Right renal pelvis (tissue), 4 donors: ENCODE measurements at regions not wholly inside any gene's neighbourhood (a gene's known extent, or its start where the extent isn't known, plus 50 kb on each side); places are given as distances from the start of the nearest gene placed in this dataset.
"Not testable (repeated sequence)": the region's sequence is repeated elsewhere in the genome, so short reads cannot be mapped to it uniquely, and the experiment has no call there.

Experiments
- DNase-seq, 4 donors: peaks; one replicate each; pipeline ENCODE4 v3.0.0-alpha.2; 2013; ENCODE audit warnings: low read depth in 4 of 4, low spot score in 3 of 4, missing footprints in 1 of 4

GRCh38 chr16:51870296-51870854 is 676.6 kb downstream of the TOX3 start:
- no peak for DNase-seq

- DNase-seq, result no peak
These were observed 677.8 kb downstream of the TOX3 start for GRCh38 chr16:51869176-51869575.

- DNase-seq, result no peak
These were observed 678.3 kb downstream of the TOX3 start for GRCh38 chr16:51868631-51869030.

DNA sequence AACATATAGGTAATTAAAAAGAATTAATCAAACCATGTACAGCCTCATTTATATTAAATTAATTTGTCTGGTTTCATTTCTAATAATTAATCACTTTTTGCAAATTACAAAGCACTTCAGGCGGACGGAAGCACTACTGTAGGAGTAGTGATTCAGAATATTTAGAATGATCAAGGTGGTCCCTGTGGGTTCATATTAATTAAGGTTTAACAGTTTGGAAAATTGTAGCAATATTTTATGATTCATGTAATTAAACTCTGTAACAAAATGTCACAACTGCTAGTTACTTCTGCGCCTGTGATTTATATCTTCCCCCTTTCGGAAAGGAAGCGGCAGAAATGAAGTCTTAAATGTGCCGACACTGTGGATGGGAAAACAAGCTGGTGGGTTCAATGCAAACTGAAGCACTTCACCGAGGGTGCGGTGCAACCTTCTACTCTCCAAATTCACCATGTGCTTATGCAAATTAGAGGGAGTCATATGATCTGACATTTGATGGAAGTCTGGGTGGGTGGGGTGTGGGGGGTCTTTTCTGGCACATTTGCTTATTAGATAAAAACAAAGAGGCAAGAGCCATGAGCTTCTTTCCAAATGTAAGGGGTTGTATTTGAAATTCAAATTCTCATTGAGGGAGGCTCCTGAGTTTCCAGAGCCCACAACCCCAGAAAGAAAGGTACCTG is 679.4 kb downstream of the TOX3 start:
- no peak for DNase-seq

GRCh38 chr16:51864575-51864974 is 682.4 kb downstream of the TOX3 start:
- DNase-seq, result no peak

GRCh38 chr16:51854401-51854951 is 692.5 kb downstream of the TOX3 start:
- no peak for DNase-seq

DNA sequence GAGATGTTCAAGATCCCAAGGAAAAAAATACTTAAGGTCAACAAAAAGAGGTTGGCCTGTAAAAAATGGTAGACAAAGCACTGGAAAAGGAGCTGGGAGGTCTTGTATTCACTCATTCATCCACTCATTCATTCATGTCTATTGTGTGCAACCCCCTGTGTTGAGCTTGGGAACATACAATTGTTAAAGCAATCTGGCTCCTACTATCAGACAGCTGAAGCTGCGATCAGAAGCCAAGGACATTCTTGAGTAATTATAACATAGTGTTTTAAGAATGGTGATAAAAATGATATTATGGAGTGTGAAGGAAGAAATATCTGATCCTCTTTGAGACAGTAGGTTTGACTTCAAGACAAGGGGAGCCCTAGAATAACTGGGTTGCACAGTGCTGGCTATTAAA is 693.4 kb downstream of the TOX3 start:
- no peak for DNase-seq

DNA sequence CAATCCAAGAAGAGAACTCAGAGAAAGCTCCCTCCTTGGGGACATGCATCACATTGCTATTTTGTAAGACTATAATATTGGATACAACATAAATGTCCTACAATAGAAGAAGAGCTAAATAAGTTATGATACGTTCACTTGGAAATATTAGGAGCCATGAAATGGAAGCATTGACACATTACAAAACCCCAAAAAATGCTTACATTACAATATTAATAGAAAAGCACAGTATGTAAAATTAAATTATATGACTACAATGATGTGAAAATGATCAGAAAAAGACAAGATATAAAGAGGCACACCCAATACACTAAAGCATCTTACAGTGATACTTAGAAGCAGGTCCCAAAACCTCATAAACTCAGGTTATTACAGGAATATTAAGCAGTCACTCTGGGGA is 694.1 kb downstream of the TOX3 start:
- DNase-seq, result no peak

DNA sequence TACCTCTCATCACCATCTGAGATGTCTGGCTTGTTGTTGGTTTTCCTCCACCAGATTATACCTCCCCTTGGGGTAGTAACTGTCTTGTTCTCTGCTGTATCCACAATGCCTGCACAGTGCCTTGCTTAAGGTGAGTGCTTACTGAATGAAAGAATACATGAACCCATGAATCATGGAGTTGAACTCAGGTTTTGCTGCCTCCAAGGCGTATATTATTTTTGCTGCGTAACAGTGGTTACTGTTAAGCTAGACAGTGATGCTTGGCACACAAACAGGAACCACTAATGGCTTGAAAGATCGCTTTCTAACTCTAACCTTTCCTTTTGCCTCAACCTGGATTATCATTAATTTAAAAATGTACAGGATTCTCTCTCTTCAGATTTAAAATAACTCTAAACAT is 695.8 kb downstream of the TOX3 start:
- no peak for DNase-seq

DNA sequence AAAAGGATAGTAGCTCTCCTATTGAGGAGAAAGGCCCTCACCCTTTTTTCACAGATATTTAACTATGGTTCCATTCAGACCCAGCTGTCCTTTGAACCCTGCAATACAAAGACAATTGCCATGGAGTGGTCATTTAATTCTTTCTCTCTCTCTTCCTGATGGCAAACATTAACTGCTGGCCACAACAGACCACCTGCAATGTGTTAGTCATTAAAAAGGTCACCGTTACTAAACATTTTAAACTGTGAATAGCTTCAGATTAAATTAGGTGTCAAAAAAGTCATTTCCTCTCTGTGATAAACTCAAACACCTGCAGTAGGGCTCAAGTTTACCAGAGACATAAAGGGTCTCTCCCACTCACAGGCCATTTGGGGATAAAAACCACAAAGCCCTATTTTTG is 697.2 kb downstream of the TOX3 start:
- no peak for DNase-seq

- DNase-seq, result peak; percentile 37 to 86 (median 72)
These were observed 694.7 kb upstream of the SALL1 start for GRCh38 chr16:51845586-51846305.

GRCh38 chr16:51839727-51840462 is 688.8 kb upstream of the SALL1 start:
- no peak for DNase-seq

DNA sequence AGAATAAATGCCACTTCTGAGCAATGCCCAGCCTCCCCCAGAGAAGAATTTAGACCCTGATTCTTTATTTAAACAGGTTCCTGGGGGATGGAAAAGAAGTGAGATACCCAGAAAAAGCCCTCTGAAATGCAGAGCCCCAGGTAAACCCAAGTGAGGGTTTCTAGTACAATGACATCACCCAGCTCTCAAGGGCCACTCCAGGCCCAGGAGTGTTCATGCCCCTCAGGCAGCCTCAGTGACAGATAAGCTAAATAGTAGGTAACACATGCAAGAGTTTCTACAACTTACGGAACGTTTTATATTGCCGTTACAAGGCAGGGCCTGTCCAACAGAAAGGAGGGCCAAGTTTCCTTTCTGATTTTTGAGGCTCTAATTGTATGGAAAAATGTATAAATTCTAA is 683.7 kb upstream of the SALL1 start:
- no peak for DNase-seq

DNA sequence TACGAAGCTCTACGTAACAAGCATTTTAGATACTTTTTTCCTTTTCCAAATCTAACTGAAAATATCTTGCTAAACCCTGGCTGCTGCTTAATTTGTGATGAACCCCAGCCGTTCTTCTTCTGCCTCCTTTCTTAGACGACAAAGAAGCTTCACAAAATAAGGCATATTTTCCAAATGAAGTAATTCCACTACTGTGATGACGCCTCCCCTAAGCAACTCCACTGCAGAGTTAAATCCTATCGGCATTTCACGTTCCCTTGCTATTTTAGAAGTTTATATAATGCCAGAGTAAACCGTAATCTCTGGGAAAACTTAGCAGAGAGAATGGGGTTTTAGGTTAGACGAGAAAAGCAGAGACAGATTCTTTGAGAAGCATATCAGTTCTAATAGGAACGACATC is 683.1 kb upstream of the SALL1 start:
- DNase-seq, result no peak

- no peak for DNase-seq
These were observed 680.7 kb upstream of the SALL1 start for GRCh38 chr16:51831595-51832367.

- DNase-seq, result not testable (repeated sequence)
These were observed 680.0 kb upstream of the SALL1 start for GRCh38 chr16:51831034-51831433.

DNA sequence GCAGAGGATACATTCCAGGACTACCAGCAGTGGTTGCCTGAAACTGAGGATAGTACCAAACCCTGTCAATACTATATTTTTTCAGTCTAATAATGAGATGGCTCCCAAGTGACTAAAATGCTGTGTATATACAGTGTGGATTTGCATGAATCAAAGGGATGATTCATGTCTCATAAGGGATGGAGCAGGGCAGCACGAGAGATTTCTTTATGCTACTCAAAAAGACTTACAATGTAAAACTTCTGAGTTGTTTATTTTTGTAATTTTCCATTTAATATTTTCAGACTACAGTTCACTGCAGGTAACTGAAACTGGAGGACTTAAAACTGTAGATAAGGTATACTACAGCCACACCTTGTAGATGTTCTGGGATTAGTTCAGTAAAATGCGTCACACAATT is 674.7 kb upstream of the SALL1 start:
- DNase-seq, result no peak

DNA sequence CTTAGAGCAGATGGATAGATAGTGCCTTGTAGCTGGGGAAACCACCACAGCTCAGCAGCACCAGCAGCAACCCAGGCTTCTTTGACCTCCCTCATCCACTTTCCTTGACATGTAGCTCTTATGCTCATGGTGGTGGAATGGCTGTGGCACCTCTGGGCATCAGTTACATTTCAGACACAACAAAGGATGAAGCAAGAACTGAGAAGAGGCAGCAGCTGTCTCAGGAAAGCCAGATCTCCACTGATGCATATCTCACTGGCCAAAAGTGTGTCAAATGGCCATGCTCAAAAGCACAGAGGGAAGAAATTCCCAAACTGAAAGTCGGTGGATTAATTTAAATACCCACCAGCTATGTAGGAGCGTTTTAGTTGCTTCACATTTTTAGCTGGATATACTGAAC is 671.4 kb upstream of the SALL1 start:
- no peak for DNase-seq

DNA sequence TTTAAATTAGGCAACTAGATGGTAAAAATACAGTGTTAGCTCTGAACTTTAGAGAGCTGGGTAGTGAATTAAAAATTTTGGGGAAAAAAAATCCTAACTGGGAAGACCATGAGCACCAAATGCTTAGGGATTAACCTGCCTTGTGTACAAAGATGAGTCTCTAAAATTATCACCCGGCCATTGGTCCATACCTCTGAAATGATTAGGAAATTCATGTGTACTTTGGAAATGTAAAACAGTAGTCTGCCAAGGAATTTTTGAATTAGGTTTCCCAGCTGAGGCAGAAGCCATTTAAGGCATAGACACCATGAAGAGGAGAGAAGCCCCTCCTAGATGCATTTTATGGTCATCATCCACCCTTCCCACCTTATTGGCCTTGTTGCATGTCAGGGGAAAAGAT is 670.5 kb upstream of the SALL1 start:
- no peak for DNase-seq

- no peak for DNase-seq
These were observed 669.1 kb upstream of the SALL1 start for GRCh38 chr16:51820176-51820575.
